WERI-Rb-1 (cell line): ENCODE measurements at regions not wholly inside any gene's neighbourhood (a gene's known extent, or its start where the extent isn't known, plus 50 kb on each side); places are given as distances from the start of the nearest gene placed in this dataset.

Source experiments
- DNase-seq: peaks from one replicate; pipeline ENCODE4 v3.0.0-alpha.2; 2020
- H3K27ac ChIP-seq: fragments of 250-450 bp; sonication (Bioruptor Pico); 2 replicates; pipeline ENCODE4 v1.5.1; 2020; ENCODE audit warnings: mild to moderate bottlenecking, moderate library complexity
- H3K27me3 ChIP-seq: fragments of 250-450 bp; sonication (Bioruptor Pico); 2 replicates; pipeline ENCODE4 v1.5.1; 2021; ENCODE audit warnings: mild to moderate bottlenecking, low read depth, moderate library complexity; ENCODE audit not compliant: insufficient read depth, severe bottlenecking
- H3K36me3 ChIP-seq: fragments of 250-450 bp; sonication (Bioruptor Pico); 2 replicates; pipeline ENCODE4 v1.5.1; 2020; ENCODE audit warnings: mild to moderate bottlenecking, moderate library complexity
- H3K4me3 ChIP-seq: 2 replicates; pipeline ENCODE4 v1.5.1; 2011; ENCODE audit warnings: low read depth, mild to moderate bottlenecking, control low read depth, low read length
- H3K9me3 ChIP-seq: fragments of 250-450 bp; sonication (Bioruptor Pico); 2 replicates; pipeline ENCODE4 v1.5.1; 2021; ENCODE audit warnings: mild to moderate bottlenecking, moderate library complexity; ENCODE audit not compliant: severe bottlenecking
- CTCF ChIP-seq: IDR thresholded peaks from 2 replicates; pipeline ENCODE4 v1.5.1; 2011; ENCODE audit warnings: low read depth, mild to moderate bottlenecking, control low read depth, inconsistent platforms, low read length

- DNase-seq = no peak
- no peak for TF ChIP-seq CTCF
- no peaks in the 10 kb centered on the region for H3K9me3 ChIP-seq
- peaks cover 45% of the 10 kb centered on the region for H3K27me3 ChIP-seq
- H3K36me3 ChIP-seq = no peaks in the 10 kb centered on the region
- H3K4me3 ChIP-seq = no peak overlapping the region
- no peak overlapping the region for H3K27ac ChIP-seq
These were observed 50.3 kb upstream of the ETAA1 start for GRCh38 chr2:67346718-67347407.
